Mammary epithelial cell (primary cell): ENCODE measurements at regions not wholly inside any gene's neighbourhood (a gene's known extent, or its start where the extent isn't known, plus 50 kb on each side); places are given as distances from the start of the nearest gene placed in this dataset.

Experiments
- EZH2 ChIP-seq: IDR thresholded peaks from 2 replicates; pipeline ENCODE4 v1.6.1; 2012; ENCODE audit warnings: low read length, inconsistent platforms, borderline replicate concordance
- TF ChIP-seq, protein P1 (sequence below), 2 donors: IDR thresholded peaks in 1 of 2; conservative IDR thresholded peaks in 1 of 2; 2 replicates each; pipeline ENCODE4 v1.5.1; 2011 to 2012; ENCODE audit warnings: inconsistent platforms in 2 of 2, low read length in 2 of 2, mild to moderate bottlenecking in 2 of 2, control low read depth in 1 of 2, low read depth in 1 of 2; ENCODE audit not compliant: insufficient read depth in 1 of 2; ENCODE audit errors: extremely low read depth in 1 of 2

- TF ChIP-seq, protein P1, sequence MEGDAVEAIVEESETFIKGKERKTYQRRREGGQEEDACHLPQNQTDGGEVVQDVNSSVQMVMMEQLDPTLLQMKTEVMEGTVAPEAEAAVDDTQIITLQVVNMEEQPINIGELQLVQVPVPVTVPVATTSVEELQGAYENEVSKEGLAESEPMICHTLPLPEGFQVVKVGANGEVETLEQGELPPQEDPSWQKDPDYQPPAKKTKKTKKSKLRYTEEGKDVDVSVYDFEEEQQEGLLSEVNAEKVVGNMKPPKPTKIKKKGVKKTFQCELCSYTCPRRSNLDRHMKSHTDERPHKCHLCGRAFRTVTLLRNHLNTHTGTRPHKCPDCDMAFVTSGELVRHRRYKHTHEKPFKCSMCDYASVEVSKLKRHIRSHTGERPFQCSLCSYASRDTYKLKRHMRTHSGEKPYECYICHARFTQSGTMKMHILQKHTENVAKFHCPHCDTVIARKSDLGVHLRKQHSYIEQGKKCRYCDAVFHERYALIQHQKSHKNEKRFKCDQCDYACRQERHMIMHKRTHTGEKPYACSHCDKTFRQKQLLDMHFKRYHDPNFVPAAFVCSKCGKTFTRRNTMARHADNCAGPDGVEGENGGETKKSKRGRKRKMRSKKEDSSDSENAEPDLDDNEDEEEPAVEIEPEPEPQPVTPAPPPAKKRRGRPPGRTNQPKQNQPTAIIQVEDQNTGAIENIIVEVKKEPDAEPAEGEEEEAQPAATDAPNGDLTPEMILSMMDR (conservative IDR thresholded peaks at IDR 0.05 in 1 of 2, IDR thresholded peaks at IDR 0.05 in 1 of 2; ENCODE audit: extremely low read depth in 1 of 2, insufficient read depth in 1 of 2, low read depth in 1 of 2, low read length in 2 of 2): no peak
- TF ChIP-seq EZH2: no peak
Measured at GRCh38 chr1:104235141-104235540, 485.4 kb downstream of the AMY1C start.
